IMR-90 (cell line): ENCODE measurements at regions not wholly inside any gene's neighbourhood (a gene's known extent, or its start where the extent isn't known, plus 50 kb on each side); places are given as distances from the start of the nearest gene placed in this dataset.
A peak's percentile ranks its signal among the peaks of the same experiment; 100 is the strongest.

Experiments used
- ATAC-seq: fragments of 200-7000 bp; cut with Tn5 transposase; 2 replicates; pipeline ENCODE4 v1.9.1; 2020; ENCODE audit warnings: low read depth, mild to moderate bottlenecking, moderate library complexity
- BruUV-seq: library from RNA; stranded (reverse); fragments of 400-500 nt; replicated peaks from 2 replicates; lab custom pipeline; 2021; lab: Mats Ljungman, UMichigan
- CTCF ChIA-PET: fragments of 300-600 bp; formaldehyde crosslinking; extraction: SDS; loops from one replicate; lab custom pipeline; 2021; ENCODE audit warnings: antibody characterized with exemption; lab: Yijun Ruan, JAX
- POLR2A ChIA-PET: fragments of 300-600 bp; sonication (Branson Sonifier 250); formaldehyde crosslinking; loops from one replicate; lab custom pipeline; 2022; ENCODE audit warnings: antibody characterized with exemption; ENCODE audit not compliant: unreplicated experiment; lab: Charles Lee
- DNase-seq: peaks from one replicate; pipeline ENCODE4 v3.0.0; 2013
- H2AFZ ChIP-seq: replicated peaks from 2 replicates; pipeline ENCODE3; 2013; ENCODE audit warnings: low read length, mild to moderate bottlenecking; ENCODE audit not compliant: poor library complexity
- H2AK5ac ChIP-seq: 2 replicates; pipeline ENCODE4 v1.6.1; 2013; ENCODE audit warnings: low read depth, low read length, inconsistent platforms
- H2AK9ac ChIP-seq: replicated peaks from 2 replicates; pipeline ENCODE3; 2013; ENCODE audit warnings: mild to moderate bottlenecking, low read depth, low read length, moderate library complexity; ENCODE audit not compliant: poor library complexity
- H2BK120ac ChIP-seq: 2 replicates; pipeline ENCODE4 v1.6.1; 2013; ENCODE audit warnings: low read depth, low read length, inconsistent platforms
- H2BK15ac ChIP-seq: 3 replicates; pipeline ENCODE4 v1.6.1; 2013; ENCODE audit warnings: low read depth, low read length, inconsistent platforms
- H2BK20ac ChIP-seq: 2 replicates; pipeline ENCODE4 v1.6.1; 2013; ENCODE audit warnings: low read depth, mild to moderate bottlenecking, inconsistent platforms, low read length, moderate library complexity
- H2BK5ac ChIP-seq: 2 replicates; pipeline ENCODE4 v1.6.1; 2013; ENCODE audit warnings: mild to moderate bottlenecking, low read depth, low read length, inconsistent platforms; ENCODE audit not compliant: poor library complexity, severe bottlenecking
- H3K14ac ChIP-seq: replicated peaks from 2 replicates; pipeline ENCODE4 v1.6.1; 2013; ENCODE audit warnings: low read depth, low read length, inconsistent platforms
- H3K18ac ChIP-seq: 2 replicates; pipeline ENCODE4 v1.6.1; 2013; ENCODE audit warnings: low read depth, low read length, control low read depth
- H3K23ac ChIP-seq: 2 replicates; pipeline ENCODE4 v1.6.1; 2013; ENCODE audit warnings: low read depth, low read length, inconsistent platforms
- H3K27ac ChIP-seq: 2 replicates; pipeline ENCODE4 v1.5.1; 2013; ENCODE audit warnings: mild to moderate bottlenecking, control low read depth, low read length; ENCODE audit not compliant: insufficient read depth
- H3K27me3 ChIP-seq: 2 replicates; pipeline ENCODE4 v1.6.1; 2013; ENCODE audit warnings: low read length; ENCODE audit not compliant: control insufficient read depth, insufficient read depth
- H3K36me3 ChIP-seq: 2 replicates; pipeline ENCODE4 v1.6.1; 2013; ENCODE audit warnings: low read length, mixed read lengths; ENCODE audit not compliant: control insufficient read depth, insufficient read depth
- H3K4ac ChIP-seq: 2 replicates; pipeline ENCODE4 v1.6.1; 2013; ENCODE audit warnings: low read depth, low read length, inconsistent platforms
- H3K4me1 ChIP-seq: 2 replicates; pipeline ENCODE4 v1.6.1; 2013; ENCODE audit warnings: low read length, mixed read lengths; ENCODE audit not compliant: control insufficient read depth, insufficient read depth
- H3K4me2 ChIP-seq: 2 replicates; pipeline ENCODE4 v1.6.1; 2013; ENCODE audit warnings: low read depth, mild to moderate bottlenecking, control low read depth, low read length, moderate library complexity
- H3K4me3 ChIP-seq: 2 replicates; pipeline ENCODE4 v1.5.1; 2013; ENCODE audit warnings: low read depth, mild to moderate bottlenecking, control low read depth, low read length, moderate library complexity; ENCODE audit not compliant: insufficient read depth
- H3K56ac ChIP-seq: 2 replicates; pipeline ENCODE4 v1.6.1; 2013; ENCODE audit warnings: low read length, inconsistent platforms; ENCODE audit not compliant: insufficient read depth; ENCODE audit errors: extremely low read depth
- H3K79me1 ChIP-seq, 2 experiments: 2 replicates each; pipeline ENCODE4 v1.6.1; 2013; ENCODE audit warnings: low read length in 2 of 2, inconsistent platforms in 1 of 2, low read depth in 1 of 2
- H3K9ac ChIP-seq: 2 replicates; pipeline ENCODE4 v1.6.1; 2013; ENCODE audit warnings: low read depth, low read length, control low read depth
- H3K9me1 ChIP-seq: 2 replicates; pipeline ENCODE4 v1.6.1; 2013; ENCODE audit warnings: low read length, inconsistent platforms; ENCODE audit not compliant: insufficient read depth
- H3K9me3 ChIP-seq: 2 replicates; pipeline ENCODE4 v1.6.1; 2013; ENCODE audit warnings: low read length; ENCODE audit not compliant: control insufficient read depth, insufficient read depth
- H4K20me1 ChIP-seq: 2 replicates; pipeline ENCODE4 v1.6.1; 2013; ENCODE audit warnings: low read length, inconsistent platforms; ENCODE audit not compliant: insufficient read depth
- H4K5ac ChIP-seq: 2 replicates; pipeline ENCODE4 v1.6.1; 2013; ENCODE audit warnings: mild to moderate bottlenecking, low read depth, low read length, control low read depth
- H4K8ac ChIP-seq, 2 experiments: 2 replicates each; pipeline ENCODE4 v1.6.1; 2013; ENCODE audit warnings: low read depth in 2 of 2, low read length in 2 of 2, control low read depth in 1 of 2, inconsistent platforms in 1 of 2
- H4K91ac ChIP-seq: 2 replicates; pipeline ENCODE4 v1.6.1; 2013; ENCODE audit warnings: low read depth, low read length, inconsistent platforms; ENCODE audit not compliant: insufficient read depth
- POLR2A ChIP-seq: IDR thresholded peaks from 2 replicates; pipeline ENCODE4 v1.6.1; 2012; ENCODE audit warnings: mild to moderate bottlenecking, low read depth, low read length
- RAD21 ChIP-seq: IDR thresholded peaks from 2 replicates; pipeline ENCODE4 v1.6.1; 2012; ENCODE audit warnings: low read length, improper control_type of control experiment
- RFX5 ChIP-seq: IDR thresholded peaks from 2 replicates; pipeline ENCODE4 v1.8.0; 2012; ENCODE audit warnings: low read depth, mild to moderate bottlenecking, low read length, moderate library complexity
- WGBS, 2 experiments: methylation state at CpG; one replicate each; pipeline versions ENCODE4 v1.1.5 to v1.1.7; 2013; ENCODE audit warnings: missing lambda C conversion rate in 2 of 2; ENCODE audit not compliant: insufficient read length in 1 of 2; ENCODE audit errors: extremely low coverage in 2 of 2; 5-methylcytosine and 5-hydroxymethylcytosine counted together
- dilution Hi-C: fragments of 300-500 bp; cut with HindIII; formaldehyde crosslinking; loops from one replicate; pipeline ENCODE4 v1.14.3; 2018; ENCODE audit warnings: low sequenced_read_pairs; ENCODE audit not compliant: unreplicated experiment
- in situ Hi-C: fragments of 300-500 bp; cut with MboI; formaldehyde crosslinking; loops from 3 replicates; pipeline ENCODE4 v1.14.3; 2019; ENCODE audit warnings: low sequenced_read_pairs, inconsistent platforms, mixed read lengths
- intact Hi-C: fragments of 100-400 bp; cut with micrococcal nuclease; formaldehyde crosslinking; loops from 2 replicates; pipeline ENCODE4 v1.10.0; 2022
- TF ChIP-seq, protein P1 (sequence below): conservative IDR thresholded peaks from 2 replicates; pipeline ENCODE4 v1.5.1; 2012; ENCODE audit warnings: mild to moderate bottlenecking, low read depth, low read length, improper control_type of control experiment

DNA sequence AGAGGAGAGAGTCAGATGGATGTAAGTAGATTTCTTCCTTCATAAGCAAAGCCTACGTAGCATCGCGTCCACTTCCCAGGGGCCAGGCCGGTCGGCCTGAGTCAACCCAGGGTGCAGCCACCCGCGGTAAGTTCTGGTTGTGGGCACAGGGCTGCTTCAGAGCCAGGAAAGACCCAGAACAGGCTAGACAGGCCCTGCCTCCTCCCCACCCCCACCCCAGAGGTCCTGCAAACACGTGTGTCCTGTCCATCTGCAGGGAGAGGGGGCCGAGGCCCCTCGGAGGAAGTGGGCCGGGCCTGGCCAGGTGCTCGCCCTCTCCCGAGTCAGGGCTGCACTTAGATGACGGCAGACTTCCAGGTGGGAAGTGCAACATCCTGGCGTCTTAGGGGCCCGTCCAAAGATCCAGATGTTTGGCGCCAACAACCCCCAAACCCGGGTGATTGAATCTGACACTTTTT is 100.8 kb upstream of the ALDH1A3 start:
- Histone ChIP-seq H4K91ac (no peak overlapping the region), H3K4me3 (no peak overlapping the region), H3K9ac (no peak overlapping the region), H3K23ac (no peak overlapping the region), H2BK15ac (no peak overlapping the region), H3K27me3 (no peaks in the 10 kb centered on the region), H2AK5ac (no peak overlapping the region), H2BK120ac (no peak overlapping the region), H4K20me1 (no peaks in the 10 kb centered on the region), H2AFZ (no peak overlapping the region), H3K56ac (no peak overlapping the region), H3K18ac (no peak overlapping the region), H3K4me2 (no peak overlapping the region), H3K9me3 (no peaks in the 10 kb centered on the region), H3K9me1 (no peaks in the 10 kb centered on the region), H2BK20ac (peak overlapping the region; percentile 25; the same call in 1 of the 2 replicates), H3K36me3 (no peaks in the 10 kb centered on the region), H3K79me1 (no peaks in the 10 kb centered on the region), H3K4me1 (no peaks in the 10 kb centered on the region), H4K8ac (no peak overlapping the region), H3K27ac (no peak overlapping the region), H3K4ac (no peak overlapping the region), H4K5ac (no peak overlapping the region), H3K14ac (no peak overlapping the region), H2BK5ac (no peak overlapping the region), H2AK9ac (no peak overlapping the region)
- intact Hi-C loops: no loop called here
- ChIA-PET POLR2A (no interaction called here), CTCF (no interaction called here)
- TF ChIP-seq POLR2A (no peak), RAD21 (no peak), RFX5 (no peak)
- TF ChIP-seq, protein P1, sequence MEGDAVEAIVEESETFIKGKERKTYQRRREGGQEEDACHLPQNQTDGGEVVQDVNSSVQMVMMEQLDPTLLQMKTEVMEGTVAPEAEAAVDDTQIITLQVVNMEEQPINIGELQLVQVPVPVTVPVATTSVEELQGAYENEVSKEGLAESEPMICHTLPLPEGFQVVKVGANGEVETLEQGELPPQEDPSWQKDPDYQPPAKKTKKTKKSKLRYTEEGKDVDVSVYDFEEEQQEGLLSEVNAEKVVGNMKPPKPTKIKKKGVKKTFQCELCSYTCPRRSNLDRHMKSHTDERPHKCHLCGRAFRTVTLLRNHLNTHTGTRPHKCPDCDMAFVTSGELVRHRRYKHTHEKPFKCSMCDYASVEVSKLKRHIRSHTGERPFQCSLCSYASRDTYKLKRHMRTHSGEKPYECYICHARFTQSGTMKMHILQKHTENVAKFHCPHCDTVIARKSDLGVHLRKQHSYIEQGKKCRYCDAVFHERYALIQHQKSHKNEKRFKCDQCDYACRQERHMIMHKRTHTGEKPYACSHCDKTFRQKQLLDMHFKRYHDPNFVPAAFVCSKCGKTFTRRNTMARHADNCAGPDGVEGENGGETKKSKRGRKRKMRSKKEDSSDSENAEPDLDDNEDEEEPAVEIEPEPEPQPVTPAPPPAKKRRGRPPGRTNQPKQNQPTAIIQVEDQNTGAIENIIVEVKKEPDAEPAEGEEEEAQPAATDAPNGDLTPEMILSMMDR: no peak
- in situ Hi-C loops: no loop called here
- DNase-seq (no peak), ATAC-seq (no peak)
- no CpG with 5 or more reads among the region's 18 CpGs for WGBS, 2 experiments
- BruUV-seq: no TSS peak
- dilution Hi-C loops: no loop called here
